ENCODE measurements at regions not wholly inside any gene's neighbourhood (a gene's known extent, or its start where the extent isn't known, plus 50 kb on each side); places are given as distances from the start of the nearest gene placed in this dataset.

DNA sequence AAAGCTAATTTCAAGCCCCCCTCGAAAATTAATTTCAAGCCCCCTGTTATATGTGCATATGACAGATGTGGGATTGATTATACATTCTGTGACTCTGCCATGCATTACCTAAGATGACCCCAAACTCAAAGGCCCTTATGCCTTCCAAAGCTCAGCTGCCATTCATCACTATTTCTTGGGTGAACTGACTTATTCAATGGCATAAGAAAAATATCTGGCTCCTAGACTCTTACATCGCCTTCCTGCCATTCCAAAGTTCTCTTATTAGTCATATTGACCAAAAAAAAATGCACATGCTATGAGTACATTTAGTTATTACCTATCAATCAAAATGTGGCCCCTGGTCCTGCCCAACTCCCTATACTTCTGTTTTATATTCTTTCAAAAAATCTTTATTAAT lies 291.8 kb upstream of the CHAC2 start:
- Histone ChIP-seq H3K27ac (ENCODE audit: low read depth, low read length) (no peak overlapping the region), H3K4me1 (ENCODE audit: control insufficient read depth in 5 of 5, insufficient read depth in 5 of 5, low read length in 5 of 5) (no peaks in the 10 kb centered on the region), H3K36me3 (ENCODE audit: control insufficient read depth in 5 of 5, insufficient read depth in 5 of 5, low read length in 5 of 5) (no peaks in the 10 kb centered on the region), H3K27me3 (ENCODE audit: control insufficient read depth in 5 of 5, insufficient read depth in 4 of 5, low read length in 5 of 5) (no peaks in the 10 kb centered on the region), H3K4me3 (ENCODE audit: low read depth in 1 of 5, low read length in 5 of 5) (no peak overlapping the region), H3K9ac (ENCODE audit: low read length in 5 of 5) (no peak overlapping the region), H3K9me3 (ENCODE audit: control insufficient read depth in 5 of 5, low read length in 5 of 5) (no peaks in the 10 kb centered on the region)

DNA sequence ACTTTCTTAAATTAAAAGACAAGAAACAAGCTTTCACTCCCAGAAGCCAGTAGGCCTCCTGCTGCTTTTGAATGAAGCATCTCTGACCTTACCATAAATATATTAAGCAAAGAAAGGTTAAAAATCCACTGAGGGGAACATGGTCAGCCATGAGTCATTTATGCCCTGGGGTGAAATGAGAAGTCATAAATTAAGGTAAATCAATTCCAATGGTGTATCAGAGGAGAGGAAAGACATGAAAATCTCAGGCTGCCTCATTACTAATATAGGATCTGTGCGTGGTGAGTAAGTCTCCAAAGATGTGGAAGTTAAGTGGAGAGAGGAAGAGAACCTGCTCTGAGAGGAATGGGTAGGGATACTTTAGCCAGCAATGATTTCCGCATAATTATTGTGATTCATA lies 292.3 kb upstream of the CHAC2 start:
- H3K36me3 ChIP-seq (ENCODE audit: control insufficient read depth in 5 of 5, insufficient read depth in 5 of 5, low read length in 5 of 5), result no peaks in the 10 kb centered on the region
- H3K9ac ChIP-seq (ENCODE audit: low read length in 5 of 5), result no peak overlapping the region
- no peaks in the 10 kb centered on the region for H3K9me3 ChIP-seq (ENCODE audit: control insufficient read depth in 5 of 5, low read length in 5 of 5)
- H3K4me3 ChIP-seq (ENCODE audit: low read depth in 1 of 5, low read length in 5 of 5), result no peak overlapping the region
- H3K4me1 ChIP-seq (ENCODE audit: control insufficient read depth in 5 of 5, insufficient read depth in 5 of 5, low read length in 5 of 5), result no peaks in the 10 kb centered on the region
- H3K27me3 ChIP-seq (ENCODE audit: control insufficient read depth in 5 of 5, insufficient read depth in 4 of 5, low read length in 5 of 5), result no peaks in the 10 kb centered on the region
- no peak overlapping the region for H3K27ac ChIP-seq (ENCODE audit: low read depth, low read length)

DNA sequence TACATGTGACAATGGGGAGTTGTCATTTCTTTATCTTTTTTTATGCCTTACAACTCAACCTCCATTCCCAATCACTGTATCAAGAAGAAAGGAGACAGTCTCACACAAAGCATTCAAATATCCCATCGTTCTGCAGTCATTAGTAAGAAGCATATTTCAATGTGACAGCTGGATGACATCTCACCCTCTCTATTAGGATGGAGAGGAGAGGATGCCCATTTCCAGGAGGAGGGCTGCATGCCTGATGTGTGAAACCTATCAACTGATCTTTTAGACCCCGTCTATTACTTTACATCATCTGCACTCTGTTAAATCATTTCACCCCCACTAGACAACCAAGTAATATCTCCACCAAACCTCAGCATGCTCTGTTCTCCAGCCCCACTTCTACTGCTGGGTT lies 292.7 kb upstream of the CHAC2 start:
- H3K27me3 ChIP-seq (ENCODE audit: control insufficient read depth in 5 of 5, insufficient read depth in 4 of 5, low read length in 5 of 5), result no peaks in the 10 kb centered on the region
- no peak overlapping the region for H3K9ac ChIP-seq (ENCODE audit: low read length in 5 of 5)
- no peaks in the 10 kb centered on the region for H3K9me3 ChIP-seq (ENCODE audit: control insufficient read depth in 5 of 5, low read length in 5 of 5)
- H3K4me1 ChIP-seq (ENCODE audit: control insufficient read depth in 5 of 5, insufficient read depth in 5 of 5, low read length in 5 of 5), result no peaks in the 10 kb centered on the region
- no peak overlapping the region for H3K27ac ChIP-seq (ENCODE audit: low read depth, low read length)
- no peaks in the 10 kb centered on the region for H3K36me3 ChIP-seq (ENCODE audit: control insufficient read depth in 5 of 5, insufficient read depth in 5 of 5, low read length in 5 of 5)
- no peak overlapping the region for H3K4me3 ChIP-seq (ENCODE audit: low read depth in 1 of 5, low read length in 5 of 5)

- H3K4me1 ChIP-seq (ENCODE audit: control insufficient read depth in 5 of 5, insufficient read depth in 5 of 5, low read length in 5 of 5), result no peaks in the 10 kb centered on the region
- no peak overlapping the region for H3K4me3 ChIP-seq (ENCODE audit: low read depth in 1 of 5, low read length in 5 of 5)
- H3K27ac ChIP-seq (ENCODE audit: low read depth, low read length), result no peak overlapping the region
- peaks cover 0 to 2% (median 0%) of the 10 kb centered on the region in 5 donors for H3K9me3 ChIP-seq (ENCODE audit: control insufficient read depth in 5 of 5, low read length in 5 of 5)
- H3K27me3 ChIP-seq (ENCODE audit: control insufficient read depth in 5 of 5, insufficient read depth in 4 of 5, low read length in 5 of 5), result no peaks in the 10 kb centered on the region
- H3K36me3 ChIP-seq (ENCODE audit: control insufficient read depth in 5 of 5, insufficient read depth in 5 of 5, low read length in 5 of 5), result no peaks in the 10 kb centered on the region
- H3K9ac ChIP-seq (ENCODE audit: low read length in 5 of 5), result no peak overlapping the region
Measured at GRCh38 chr2:53473775-53474311, 293.8 kb upstream of the CHAC2 start.

- no peaks in the 10 kb centered on the region for H3K27me3 ChIP-seq (ENCODE audit: control insufficient read depth in 5 of 5, insufficient read depth in 4 of 5, low read length in 5 of 5)
- H3K9ac ChIP-seq (ENCODE audit: low read length in 5 of 5), result no peak overlapping the region
- no peak overlapping the region for H3K4me3 ChIP-seq (ENCODE audit: low read depth in 1 of 5, low read length in 5 of 5)
- no peaks in the 10 kb centered on the region for H3K4me1 ChIP-seq (ENCODE audit: control insufficient read depth in 5 of 5, insufficient read depth in 5 of 5, low read length in 5 of 5)
- H3K9me3 ChIP-seq (ENCODE audit: control insufficient read depth in 5 of 5, low read length in 5 of 5), result peaks cover 0 to 3% (median 0%) of the 10 kb centered on the region in 5 donors
- no peaks in the 10 kb centered on the region for H3K36me3 ChIP-seq (ENCODE audit: control insufficient read depth in 5 of 5, insufficient read depth in 5 of 5, low read length in 5 of 5)
- H3K27ac ChIP-seq (ENCODE audit: low read depth, low read length), result no peak overlapping the region
Measured at GRCh38 chr2:53473236-53473635, 294.4 kb upstream of the CHAC2 start.

DNA sequence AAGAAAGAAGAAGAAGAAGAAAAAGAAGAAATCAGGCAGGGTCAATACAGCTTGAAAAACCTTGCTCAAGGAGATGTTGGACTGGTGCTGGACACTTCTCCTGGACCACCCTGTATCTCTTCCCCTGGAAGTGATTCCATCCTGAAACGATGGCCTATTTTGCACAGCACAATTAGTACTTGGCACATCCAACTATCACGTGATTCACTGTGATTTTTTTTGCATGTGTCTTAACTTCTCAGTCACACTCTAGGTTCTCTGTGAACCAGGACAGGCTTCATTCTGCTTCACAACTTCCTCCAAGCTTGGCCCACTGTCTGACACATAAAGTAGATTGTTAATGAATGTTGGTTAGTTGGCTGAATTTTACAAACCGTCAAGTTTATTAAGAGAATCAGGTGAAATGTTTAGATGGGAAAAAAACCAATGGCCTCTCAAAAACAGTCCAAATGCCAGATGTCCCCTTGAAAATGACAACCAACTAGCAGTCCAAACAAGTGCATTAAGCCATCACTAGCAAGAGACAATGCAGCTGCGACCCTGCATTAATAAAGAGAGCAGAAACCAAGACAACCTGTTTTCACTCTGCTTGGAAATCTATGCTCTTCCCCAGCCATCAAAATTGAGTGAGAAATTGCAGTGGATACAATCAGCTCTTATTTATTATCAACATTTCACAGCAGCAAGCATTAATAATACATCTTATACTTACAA lies 300.0 kb upstream of the CHAC2 start:
- Histone ChIP-seq H3K9ac (ENCODE audit: low read length in 5 of 5) (no peak overlapping the region), H3K4me3 (ENCODE audit: low read depth in 1 of 5, low read length in 5 of 5) (no peak overlapping the region), H3K36me3 (ENCODE audit: control insufficient read depth in 5 of 5, insufficient read depth in 5 of 5, low read length in 5 of 5) (no peaks in the 10 kb centered on the region), H3K27me3 (ENCODE audit: control insufficient read depth in 5 of 5, insufficient read depth in 4 of 5, low read length in 5 of 5) (no peaks in the 10 kb centered on the region), H3K27ac (ENCODE audit: low read depth, low read length) (no peak overlapping the region), H3K4me1 (ENCODE audit: control insufficient read depth in 5 of 5, insufficient read depth in 5 of 5, low read length in 5 of 5) (no peaks in the 10 kb centered on the region), H3K9me3 (ENCODE audit: control insufficient read depth in 5 of 5, low read length in 5 of 5) (peaks cover 0 to 3% (median 0%) of the 10 kb centered on the region in 5 donors)

GRCh38 chr2:53463806-53464726 lies 303.5 kb upstream of the CHAC2 start:
- Histone ChIP-seq H3K4me1 (ENCODE audit: control insufficient read depth in 5 of 5, insufficient read depth in 5 of 5, low read length in 5 of 5) (no peaks in the 10 kb centered on the region), H3K9me3 (ENCODE audit: control insufficient read depth in 5 of 5, low read length in 5 of 5) (peaks cover 0 to 3% (median 0%) of the 10 kb centered on the region in 5 donors), H3K27ac (ENCODE audit: low read depth, low read length) (no peak overlapping the region), H3K4me3 (ENCODE audit: low read depth in 1 of 5, low read length in 5 of 5) (no peak overlapping the region), H3K9ac (ENCODE audit: low read length in 5 of 5) (no peak overlapping the region), H3K36me3 (ENCODE audit: control insufficient read depth in 5 of 5, insufficient read depth in 5 of 5, low read length in 5 of 5) (no peaks in the 10 kb centered on the region), H3K27me3 (ENCODE audit: control insufficient read depth in 5 of 5, insufficient read depth in 4 of 5, low read length in 5 of 5) (no peaks in the 10 kb centered on the region)

GRCh38 chr2:53460937-53461336 lies 306.7 kb upstream of the CHAC2 start:
- Histone ChIP-seq H3K4me1 (ENCODE audit: control insufficient read depth in 5 of 5, insufficient read depth in 5 of 5, low read length in 5 of 5) (no peaks in the 10 kb centered on the region), H3K36me3 (ENCODE audit: control insufficient read depth in 5 of 5, insufficient read depth in 5 of 5, low read length in 5 of 5) (no peaks in the 10 kb centered on the region), H3K9ac (ENCODE audit: low read length in 5 of 5) (no peak overlapping the region), H3K4me3 (ENCODE audit: low read depth in 1 of 5, low read length in 5 of 5) (no peak overlapping the region), H3K9me3 (ENCODE audit: control insufficient read depth in 5 of 5, low read length in 5 of 5) (no peaks in the 10 kb centered on the region), H3K27me3 (ENCODE audit: control insufficient read depth in 5 of 5, insufficient read depth in 4 of 5, low read length in 5 of 5) (no peaks in the 10 kb centered on the region), H3K27ac (ENCODE audit: low read depth, low read length) (no peak overlapping the region)

GRCh38 chr2:53460347-53460746 lies 307.3 kb upstream of the CHAC2 start:
- Histone ChIP-seq H3K36me3 (ENCODE audit: control insufficient read depth in 5 of 5, insufficient read depth in 5 of 5, low read length in 5 of 5) (no peaks in the 10 kb centered on the region), H3K9ac (ENCODE audit: low read length in 5 of 5) (no peak overlapping the region), H3K27me3 (ENCODE audit: control insufficient read depth in 5 of 5, insufficient read depth in 4 of 5, low read length in 5 of 5) (no peaks in the 10 kb centered on the region), H3K4me3 (ENCODE audit: low read depth in 1 of 5, low read length in 5 of 5) (no peak overlapping the region), H3K27ac (ENCODE audit: low read depth, low read length) (no peak overlapping the region), H3K9me3 (ENCODE audit: control insufficient read depth in 5 of 5, low read length in 5 of 5) (no peaks in the 10 kb centered on the region), H3K4me1 (ENCODE audit: control insufficient read depth in 5 of 5, insufficient read depth in 5 of 5, low read length in 5 of 5) (no peaks in the 10 kb centered on the region)

DNA sequence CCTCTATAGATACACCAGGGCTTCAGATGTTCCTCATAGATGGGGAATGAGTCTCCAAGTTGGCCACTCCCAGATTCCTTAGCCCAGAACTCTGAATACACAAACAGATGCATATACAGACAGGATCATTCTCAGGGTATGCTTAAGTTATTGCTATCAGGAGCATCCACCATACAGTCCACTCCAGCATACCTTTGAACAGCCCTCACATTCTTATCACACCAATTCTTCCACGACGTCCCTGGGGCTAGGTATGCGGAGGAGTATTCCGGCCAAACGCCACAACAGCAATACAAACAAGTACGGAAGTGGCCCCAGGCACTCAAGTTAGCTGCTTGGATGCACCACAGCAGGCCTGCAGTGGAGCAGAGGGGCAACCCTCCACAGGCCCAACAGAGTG lies 312.5 kb upstream of the CHAC2 start:
- no peaks in the 10 kb centered on the region for H3K36me3 ChIP-seq (ENCODE audit: control insufficient read depth in 5 of 5, insufficient read depth in 5 of 5, low read length in 5 of 5)
- peaks cover 0 to 3% (median 0%) of the 10 kb centered on the region in 5 donors for H3K27me3 ChIP-seq (ENCODE audit: control insufficient read depth in 5 of 5, insufficient read depth in 4 of 5, low read length in 5 of 5)
- H3K4me1 ChIP-seq (ENCODE audit: control insufficient read depth in 5 of 5, insufficient read depth in 5 of 5, low read length in 5 of 5), result peaks cover 0 to 4% (median 0%) of the 10 kb centered on the region in 5 donors
- H3K9me3 ChIP-seq (ENCODE audit: control insufficient read depth in 5 of 5, low read length in 5 of 5), result no peaks in the 10 kb centered on the region
- no peak overlapping the region for H3K4me3 ChIP-seq (ENCODE audit: low read depth in 1 of 5, low read length in 5 of 5)
- no peak overlapping the region for H3K27ac ChIP-seq (ENCODE audit: low read depth, low read length)
- no peak overlapping the region for H3K9ac ChIP-seq (ENCODE audit: low read length in 5 of 5)

All from subcutaneous abdominal adipose tissue (tissue), 5 donors.